H1 (cell line): ENCODE measurements at regions not wholly inside any gene's neighbourhood (a gene's known extent, or its start where the extent isn't known, plus 50 kb on each side); places are given as distances from the start of the nearest gene placed in this dataset.

Experiments used
- ASH2L ChIP-seq: fragments of 200-600, 300-600 bp; sonication (generic); IDR thresholded peaks from one replicate; pipeline ENCODE4 v1.7.1; 2017; ENCODE audit warnings: low read length
- BRCA1 ChIP-seq: IDR thresholded peaks from 2 replicates; pipeline ENCODE4 v1.6.1; 2012; ENCODE audit warnings: low read depth, low read length, improper control_type of control experiment
- CBX8 ChIP-seq: fragments of 300-800, 300-1000 bp; sonication (generic); IDR thresholded peaks from 2 replicates; pipeline ENCODE4 v1.7.1; 2016; ENCODE audit warnings: low read depth, low read length, borderline replicate concordance
- EGR1 ChIP-seq: IDR thresholded peaks from 2 replicates; pipeline ENCODE4 v1.6.1; 2011; ENCODE audit warnings: low read depth, low read length, borderline replicate concordance
- JUN ChIP-seq: IDR thresholded peaks from 2 replicates; pipeline ENCODE4 v1.6.1; 2011; ENCODE audit warnings: low read depth, mild to moderate bottlenecking, improper control_type of control experiment, low read length
- MAFK ChIP-seq: IDR thresholded peaks from 2 replicates; pipeline ENCODE4 v1.6.1; 2012; ENCODE audit warnings: low read depth, mild to moderate bottlenecking, improper control_type of control experiment, low read length
- NANOG ChIP-seq: IDR thresholded peaks from 2 replicates; pipeline ENCODE4 v1.6.1; 2011; ENCODE audit warnings: low read length, low read depth, mild to moderate bottlenecking, inconsistent platforms; ENCODE audit not compliant: insufficient read depth, poor library complexity, severe bottlenecking
- POLR2AphosphoS5 ChIP-seq: IDR thresholded peaks from 2 replicates; pipeline ENCODE4 v1.6.1; 2011; ENCODE audit warnings: low read depth, low read length
- POU5F1 ChIP-seq: IDR thresholded peaks from 2 replicates; pipeline ENCODE4 v1.6.1; 2011; ENCODE audit warnings: low read depth, mild to moderate bottlenecking, low read length, moderate library complexity
- RFX5 ChIP-seq: IDR thresholded peaks from 2 replicates; pipeline ENCODE4 v1.6.1; 2011; ENCODE audit warnings: low read depth, low read length, improper control_type of control experiment, borderline replicate concordance
- SP2 ChIP-seq: IDR thresholded peaks from 2 replicates; pipeline ENCODE4 v1.6.1; 2012; ENCODE audit warnings: mild to moderate bottlenecking, low read length, inconsistent platforms
- SRF ChIP-seq: IDR thresholded peaks from 2 replicates; pipeline ENCODE4 v1.6.1; 2011; ENCODE audit warnings: mild to moderate bottlenecking, low read depth, low read length, moderate library complexity
- TBP ChIP-seq: IDR thresholded peaks from 2 replicates; pipeline ENCODE4 v1.6.1; 2011; ENCODE audit warnings: low read depth, low read length, improper control_type of control experiment
- TF ChIP-seq, protein P1 (sequence below): fragments of 300-600 bp; sonication (generic); IDR thresholded peaks from 2 replicates; pipeline ENCODE4 v1.7.1; 2012; ENCODE audit warnings: low read length, moderate library complexity, mild to moderate bottlenecking, inconsistent platforms; ENCODE audit not compliant: insufficient replicate concordance

DNA sequence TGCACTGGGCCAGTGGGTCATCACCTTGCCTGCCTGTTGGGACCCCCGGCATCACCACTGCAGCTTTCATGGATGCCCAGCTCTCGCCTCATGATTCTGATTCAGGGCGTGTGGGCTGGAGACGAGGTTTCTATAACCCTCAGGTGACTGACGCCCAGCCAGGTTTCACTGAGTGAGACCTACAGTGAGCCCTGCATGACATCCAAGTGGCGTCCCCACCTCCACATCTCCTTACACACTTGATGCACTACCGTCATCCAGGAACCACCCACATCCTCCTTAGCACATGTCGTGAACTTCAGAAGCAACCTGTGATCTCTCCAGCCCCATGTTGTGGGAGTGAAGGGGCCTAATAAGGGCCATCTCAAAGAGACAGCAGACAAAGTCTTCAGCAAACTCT, 257.5 kb downstream of the CTTN start (continued):
- TF ChIP-seq, protein P1, sequence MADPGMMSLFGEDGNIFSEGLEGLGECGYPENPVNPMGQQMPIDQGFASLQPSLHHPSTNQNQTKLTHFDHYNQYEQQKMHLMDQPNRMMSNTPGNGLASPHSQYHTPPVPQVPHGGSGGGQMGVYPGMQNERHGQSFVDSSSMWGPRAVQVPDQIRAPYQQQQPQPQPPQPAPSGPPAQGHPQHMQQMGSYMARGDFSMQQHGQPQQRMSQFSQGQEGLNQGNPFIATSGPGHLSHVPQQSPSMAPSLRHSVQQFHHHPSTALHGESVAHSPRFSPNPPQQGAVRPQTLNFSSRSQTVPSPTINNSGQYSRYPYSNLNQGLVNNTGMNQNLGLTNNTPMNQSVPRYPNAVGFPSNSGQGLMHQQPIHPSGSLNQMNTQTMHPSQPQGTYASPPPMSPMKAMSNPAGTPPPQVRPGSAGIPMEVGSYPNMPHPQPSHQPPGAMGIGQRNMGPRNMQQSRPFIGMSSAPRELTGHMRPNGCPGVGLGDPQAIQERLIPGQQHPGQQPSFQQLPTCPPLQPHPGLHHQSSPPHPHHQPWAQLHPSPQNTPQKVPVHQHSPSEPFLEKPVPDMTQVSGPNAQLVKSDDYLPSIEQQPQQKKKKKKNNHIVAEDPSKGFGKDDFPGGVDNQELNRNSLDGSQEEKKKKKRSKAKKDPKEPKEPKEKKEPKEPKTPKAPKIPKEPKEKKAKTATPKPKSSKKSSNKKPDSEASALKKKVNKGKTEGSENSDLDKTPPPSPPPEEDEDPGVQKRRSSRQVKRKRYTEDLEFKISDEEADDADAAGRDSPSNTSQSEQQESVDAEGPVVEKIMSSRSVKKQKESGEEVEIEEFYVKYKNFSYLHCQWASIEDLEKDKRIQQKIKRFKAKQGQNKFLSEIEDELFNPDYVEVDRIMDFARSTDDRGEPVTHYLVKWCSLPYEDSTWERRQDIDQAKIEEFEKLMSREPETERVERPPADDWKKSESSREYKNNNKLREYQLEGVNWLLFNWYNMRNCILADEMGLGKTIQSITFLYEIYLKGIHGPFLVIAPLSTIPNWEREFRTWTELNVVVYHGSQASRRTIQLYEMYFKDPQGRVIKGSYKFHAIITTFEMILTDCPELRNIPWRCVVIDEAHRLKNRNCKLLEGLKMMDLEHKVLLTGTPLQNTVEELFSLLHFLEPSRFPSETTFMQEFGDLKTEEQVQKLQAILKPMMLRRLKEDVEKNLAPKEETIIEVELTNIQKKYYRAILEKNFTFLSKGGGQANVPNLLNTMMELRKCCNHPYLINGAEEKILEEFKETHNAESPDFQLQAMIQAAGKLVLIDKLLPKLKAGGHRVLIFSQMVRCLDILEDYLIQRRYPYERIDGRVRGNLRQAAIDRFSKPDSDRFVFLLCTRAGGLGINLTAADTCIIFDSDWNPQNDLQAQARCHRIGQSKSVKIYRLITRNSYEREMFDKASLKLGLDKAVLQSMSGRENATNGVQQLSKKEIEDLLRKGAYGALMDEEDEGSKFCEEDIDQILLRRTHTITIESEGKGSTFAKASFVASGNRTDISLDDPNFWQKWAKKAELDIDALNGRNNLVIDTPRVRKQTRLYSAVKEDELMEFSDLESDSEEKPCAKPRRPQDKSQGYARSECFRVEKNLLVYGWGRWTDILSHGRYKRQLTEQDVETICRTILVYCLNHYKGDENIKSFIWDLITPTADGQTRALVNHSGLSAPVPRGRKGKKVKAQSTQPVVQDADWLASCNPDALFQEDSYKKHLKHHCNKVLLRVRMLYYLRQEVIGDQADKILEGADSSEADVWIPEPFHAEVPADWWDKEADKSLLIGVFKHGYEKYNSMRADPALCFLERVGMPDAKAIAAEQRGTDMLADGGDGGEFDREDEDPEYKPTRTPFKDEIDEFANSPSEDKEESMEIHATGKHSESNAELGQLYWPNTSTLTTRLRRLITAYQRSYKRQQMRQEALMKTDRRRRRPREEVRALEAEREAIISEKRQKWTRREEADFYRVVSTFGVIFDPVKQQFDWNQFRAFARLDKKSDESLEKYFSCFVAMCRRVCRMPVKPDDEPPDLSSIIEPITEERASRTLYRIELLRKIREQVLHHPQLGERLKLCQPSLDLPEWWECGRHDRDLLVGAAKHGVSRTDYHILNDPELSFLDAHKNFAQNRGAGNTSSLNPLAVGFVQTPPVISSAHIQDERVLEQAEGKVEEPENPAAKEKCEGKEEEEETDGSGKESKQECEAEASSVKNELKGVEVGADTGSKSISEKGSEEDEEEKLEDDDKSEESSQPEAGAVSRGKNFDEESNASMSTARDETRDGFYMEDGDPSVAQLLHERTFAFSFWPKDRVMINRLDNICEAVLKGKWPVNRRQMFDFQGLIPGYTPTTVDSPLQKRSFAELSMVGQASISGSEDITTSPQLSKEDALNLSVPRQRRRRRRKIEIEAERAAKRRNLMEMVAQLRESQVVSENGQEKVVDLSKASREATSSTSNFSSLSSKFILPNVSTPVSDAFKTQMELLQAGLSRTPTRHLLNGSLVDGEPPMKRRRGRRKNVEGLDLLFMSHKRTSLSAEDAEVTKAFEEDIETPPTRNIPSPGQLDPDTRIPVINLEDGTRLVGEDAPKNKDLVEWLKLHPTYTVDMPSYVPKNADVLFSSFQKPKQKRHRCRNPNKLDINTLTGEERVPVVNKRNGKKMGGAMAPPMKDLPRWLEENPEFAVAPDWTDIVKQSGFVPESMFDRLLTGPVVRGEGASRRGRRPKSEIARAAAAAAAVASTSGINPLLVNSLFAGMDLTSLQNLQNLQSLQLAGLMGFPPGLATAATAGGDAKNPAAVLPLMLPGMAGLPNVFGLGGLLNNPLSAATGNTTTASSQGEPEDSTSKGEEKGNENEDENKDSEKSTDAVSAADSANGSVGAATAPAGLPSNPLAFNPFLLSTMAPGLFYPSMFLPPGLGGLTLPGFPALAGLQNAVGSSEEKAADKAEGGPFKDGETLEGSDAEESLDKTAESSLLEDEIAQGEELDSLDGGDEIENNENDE: no peak
- TF ChIP-seq SP2 (no peak), SRF (no peak), TBP (no peak), NANOG (no peak), CBX8 (no peak), BRCA1 (no peak), POU5F1 (no peak), RFX5 (no peak), JUN (no peak), EGR1 (no peak), MAFK (no peak), ASH2L (no peak), POLR2AphosphoS5 (no peak)
